ENCODE measurements at regions not wholly inside any gene's neighbourhood (a gene's known extent, or its start where the extent isn't known, plus 50 kb on each side); places are given as distances from the start of the nearest gene placed in this dataset.

DNA sequence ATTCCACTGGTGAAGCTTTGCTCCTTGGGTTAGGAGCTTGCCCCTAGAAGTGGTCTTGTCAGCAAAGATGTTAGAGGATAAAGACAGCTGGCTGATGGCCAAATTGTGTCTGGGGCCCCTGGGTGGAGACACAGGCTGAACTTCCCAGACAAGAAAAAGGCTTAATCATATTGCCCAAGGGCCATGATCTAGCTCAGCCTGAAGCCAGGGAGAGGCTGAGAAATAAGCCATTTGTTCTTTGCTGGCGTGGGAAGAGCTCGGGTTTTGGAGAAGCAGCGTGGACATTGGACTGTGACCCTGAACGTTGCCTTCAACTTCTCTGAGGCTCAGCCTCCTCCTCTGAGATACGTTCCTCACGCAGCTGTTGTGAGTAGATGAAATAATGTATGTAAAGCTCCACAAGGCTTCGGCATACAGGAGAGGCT lies 153.0 kb downstream of the ZFP36L2 start:
- peak; percentile 62 for DNase-seq (ENCODE audit: low read depth)
- no peak overlapping the region for H3K4me3 ChIP-seq (ENCODE audit: control insufficient read depth, low read depth, low read length)
- no peak for TF ChIP-seq CTCF (conservative IDR thresholded peaks at IDR 0.05; ENCODE audit: control insufficient read depth, insufficient read depth, low read depth, low read length)

DNA sequence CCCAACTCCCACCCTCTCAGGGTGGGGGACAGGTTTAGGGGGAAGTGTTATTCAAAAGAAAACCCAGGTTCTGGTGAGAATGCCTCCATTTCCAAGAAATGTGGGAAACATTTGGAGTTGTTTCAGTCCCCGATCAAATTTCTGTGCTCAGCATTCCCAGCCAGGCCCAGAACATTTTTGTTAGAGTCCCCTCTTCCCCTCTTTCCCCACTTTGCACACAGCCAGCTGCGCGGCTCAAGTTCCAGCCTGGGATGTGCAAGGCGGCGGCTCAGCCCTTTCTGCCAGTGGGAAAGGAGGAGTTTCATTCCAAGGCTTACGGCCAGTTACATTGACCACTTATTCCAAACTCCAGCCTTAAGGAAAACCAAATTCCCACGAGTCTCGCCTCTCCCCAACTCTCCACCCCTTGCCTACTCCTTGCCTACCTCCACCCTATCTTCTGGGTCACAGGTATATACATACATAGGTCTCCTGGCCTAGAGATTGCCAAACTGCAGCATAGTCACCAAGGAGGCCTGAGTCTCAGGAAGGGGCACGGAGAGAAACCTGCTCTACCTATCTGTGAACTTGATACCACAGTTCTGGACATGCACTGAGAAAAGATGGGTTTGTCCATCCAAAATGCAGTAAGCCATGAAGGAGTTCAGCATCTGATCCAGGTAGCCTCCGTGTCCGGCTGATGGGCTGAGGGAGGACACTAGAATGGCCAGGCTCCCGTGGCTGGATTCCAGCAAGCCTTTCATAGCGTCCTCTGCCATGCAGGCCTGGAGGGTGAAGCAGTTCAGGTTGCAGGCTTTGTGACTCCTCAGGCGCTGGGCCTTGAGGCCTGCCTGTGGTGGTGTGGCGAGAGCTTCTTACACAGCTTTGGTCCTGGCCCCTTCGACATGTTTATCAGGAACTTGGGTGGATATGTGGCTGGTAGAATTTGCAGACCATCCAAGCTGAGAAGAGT lies 154.5 kb downstream of the ZFP36L2 start:
- H3K4me3 ChIP-seq (ENCODE audit: control insufficient read depth, low read depth, low read length): no peak overlapping the region
- no peak for TF ChIP-seq CTCF (conservative IDR thresholded peaks at IDR 0.05; ENCODE audit: control insufficient read depth, insufficient read depth, low read depth, low read length)
- peak; percentile 51 for DNase-seq (ENCODE audit: low read depth)

DNA sequence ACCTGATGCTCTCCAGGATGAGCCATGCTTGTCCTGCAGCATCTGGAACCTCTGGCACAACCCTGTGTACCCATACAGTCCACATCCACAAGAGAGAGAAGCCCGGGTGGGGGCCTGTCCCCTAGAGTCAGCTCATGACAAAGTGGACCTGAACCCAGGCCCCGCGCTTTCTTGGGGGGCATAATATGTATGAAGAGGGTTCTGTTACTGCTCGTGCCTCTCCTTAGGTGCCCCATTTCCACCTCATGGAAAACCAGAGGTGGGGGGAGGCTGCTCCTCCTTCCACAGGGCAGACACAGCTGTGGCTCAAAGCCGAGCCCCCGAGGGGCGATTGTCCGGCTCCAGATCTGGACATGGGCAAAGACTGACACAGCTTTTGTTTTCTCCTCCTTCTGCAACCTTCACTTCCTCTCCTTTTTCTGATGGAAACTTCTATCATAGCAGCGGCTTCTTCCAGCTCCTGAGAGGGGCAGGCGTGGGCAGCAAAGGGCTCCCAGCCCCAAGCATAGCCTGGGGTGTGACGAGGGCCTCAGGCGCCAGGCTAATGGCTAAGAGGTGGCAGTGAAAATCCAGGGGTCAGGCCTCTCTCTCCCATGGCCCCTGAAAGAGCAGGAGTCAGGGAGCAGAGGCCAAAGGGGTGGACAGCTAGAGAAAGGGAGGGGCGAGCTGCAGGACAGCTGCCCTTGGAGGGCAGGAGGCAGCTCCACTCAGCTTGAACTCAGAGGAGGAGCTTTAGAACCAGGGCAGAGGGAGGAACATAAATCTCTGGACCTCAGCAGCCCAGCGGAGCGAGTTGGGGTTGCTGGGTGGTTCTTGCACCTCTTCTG lies 155.5 kb downstream of the ZFP36L2 start:
- DNase-seq (ENCODE audit: low read depth): peak; percentile 33
- H3K4me3 ChIP-seq (ENCODE audit: control insufficient read depth, low read depth, low read length): no peak overlapping the region
- no peak for TF ChIP-seq CTCF (conservative IDR thresholded peaks at IDR 0.05; ENCODE audit: control insufficient read depth, insufficient read depth, low read depth, low read length)

DNA sequence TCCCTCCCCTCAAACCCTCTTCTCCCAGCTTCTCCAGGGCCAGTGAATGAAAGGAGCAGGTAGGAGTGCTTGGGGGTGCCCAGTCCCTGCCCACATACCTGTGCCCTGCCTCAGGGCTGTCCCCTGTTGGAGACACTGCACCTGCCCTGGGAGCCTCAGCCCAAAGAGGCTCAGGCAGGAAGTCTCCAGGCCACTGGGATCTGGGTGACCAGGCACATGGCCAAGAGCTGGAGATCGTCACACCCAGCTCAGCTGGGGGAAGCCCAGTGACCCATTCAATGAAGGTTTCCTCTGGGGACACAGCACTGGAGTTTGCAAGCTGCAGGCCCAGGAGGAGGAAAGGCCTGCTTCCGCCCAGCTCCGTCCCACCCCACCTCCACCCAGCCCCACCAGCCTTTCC lies 156.4 kb downstream of the ZFP36L2 start:
- DNase-seq (ENCODE audit: low read depth): no peak
- no peak overlapping the region for H3K4me3 ChIP-seq (ENCODE audit: control insufficient read depth, low read depth, low read length)
- TF ChIP-seq CTCF (conservative IDR thresholded peaks at IDR 0.05; ENCODE audit: control insufficient read depth, insufficient read depth, low read depth, low read length): no peak

DNA sequence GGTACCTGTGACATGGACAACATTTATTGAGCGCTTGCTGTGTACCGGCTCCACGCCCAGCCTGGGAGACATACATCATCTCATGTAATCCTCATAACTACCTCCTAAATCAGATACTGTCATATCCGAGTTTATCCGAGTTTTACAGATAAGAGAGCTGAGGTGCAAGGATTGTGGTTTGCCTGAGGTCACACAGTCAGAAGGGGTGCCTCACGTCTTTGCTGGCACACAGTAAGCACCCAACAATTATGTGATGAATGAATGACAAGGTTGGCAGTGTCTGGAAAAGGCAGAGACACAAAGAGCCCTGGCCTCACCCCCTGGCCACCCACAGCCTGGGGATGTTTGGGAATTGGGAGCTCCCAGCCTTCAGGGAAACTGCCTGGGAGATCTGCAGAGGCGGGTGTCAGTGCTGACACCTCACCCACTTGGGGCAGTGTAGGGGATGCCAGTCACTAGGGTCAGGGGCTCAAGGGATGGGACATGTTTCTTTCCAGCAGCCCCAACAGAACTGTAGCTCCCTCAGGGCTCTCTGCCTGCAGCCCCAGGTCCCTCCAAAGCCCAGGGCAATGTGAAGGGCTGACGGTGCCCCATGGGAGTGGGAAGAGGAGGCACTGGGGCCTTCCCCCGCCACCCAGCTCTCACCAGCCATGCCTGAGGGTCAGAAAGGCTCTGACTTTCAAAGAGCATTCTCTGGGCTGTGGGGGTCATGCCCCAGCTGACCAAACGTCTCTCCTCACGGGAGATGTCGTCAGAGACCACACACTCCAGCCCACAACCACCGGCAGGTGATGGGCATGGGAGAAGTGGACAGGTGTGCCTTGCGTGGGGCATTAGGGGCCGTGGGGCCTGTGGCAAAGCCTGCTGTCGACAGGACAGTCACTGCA lies 157.5 kb downstream of the ZFP36L2 start:
- TF ChIP-seq CTCF (conservative IDR thresholded peaks at IDR 0.05; ENCODE audit: control insufficient read depth, insufficient read depth, low read depth, low read length): no peak
- DNase-seq (ENCODE audit: low read depth): no peak
- no peak overlapping the region for H3K4me3 ChIP-seq (ENCODE audit: control insufficient read depth, low read depth, low read length)

- TF ChIP-seq CTCF (conservative IDR thresholded peaks at IDR 0.05; ENCODE audit: control insufficient read depth, insufficient read depth, low read depth, low read length): no peak
- DNase-seq (ENCODE audit: low read depth): no peak
Measured at GRCh38 chr2:43068041-43068533, 158.3 kb downstream of the ZFP36L2 start.

More at GRCh38 chr2:43068041-43068533, 158.3 kb downstream of the ZFP36L2 start:
- no peak overlapping the region for H3K4me3 ChIP-seq (ENCODE audit: control insufficient read depth, low read depth, low read length)

All from fibroblast of mammary gland (primary cell).